Esophagus muscularis mucosa (tissue), 4 donors: ENCODE measurements at regions not wholly inside any gene's neighbourhood (a gene's known extent, or its start where the extent isn't known, plus 50 kb on each side); places are given as distances from the start of the nearest gene placed in this dataset.

Source experiments
- DNase-seq: peaks from one replicate; pipeline ENCODE4 v3.0.0-alpha.2; 2017; ENCODE audit errors: extremely low spot score
- H3K27ac ChIP-seq, 4 donors: fragments of 200-600 bp; sonication (generic); replicated peaks in 1 of 4; 1 replicate in 3 of 4; 2 replicates in 1 of 4; pipeline ENCODE4 v1.5.1; 2016 to 2019; ENCODE audit warnings: mild to moderate bottlenecking in 1 of 4
- H3K27me3 ChIP-seq, 4 donors: fragments of 200-600 bp; sonication (generic); one replicate each; pipeline versions ENCODE4 v1.5.1 to v1.6.0; 2016 to 2019
- H3K36me3 ChIP-seq, 4 donors: fragments of 200-600 bp; sonication (generic); one replicate each; pipeline ENCODE4 v1.5.1; 2016 to 2019
- H3K4me1 ChIP-seq, 4 donors: fragments of 200-600 bp; sonication (generic); one replicate each; pipeline ENCODE4 v1.5.1; 2016 to 2019
- H3K4me3 ChIP-seq, 4 donors: fragments of 200-600 bp; sonication (generic); 1 replicate in 2 of 4; 2 replicates in 2 of 4; pipeline ENCODE4 v1.5.1; 2016 to 2019; ENCODE audit warnings: mild to moderate bottlenecking in 4 of 4, moderate library complexity in 1 of 4
- H3K9me3 ChIP-seq, 4 donors: fragments of 200-600 bp; sonication (generic); 1 replicate in 3 of 4; 2 replicates in 1 of 4; pipeline ENCODE4 v1.5.1; 2016 to 2019
- CTCF ChIP-seq, 3 experiments: fragments of 200-600 bp in 2 of 3; fragments of 450-650 bp in 1 of 3; sonication (generic) in 2 of 3; IDR thresholded peaks; one replicate each; pipeline ENCODE4 v1.5.1; 2017 to 2019; ENCODE audit warnings: antibody characterized with exemption in 3 of 3, mild to moderate bottlenecking in 2 of 3, moderate library complexity in 1 of 3
- EP300 ChIP-seq: sonication (generic); formaldehyde crosslinking; IDR thresholded peaks from one replicate; pipeline ENCODE4 v1.6.1; 2017; ENCODE audit warnings: antibody characterized with exemption
- POLR2A ChIP-seq: fragments of 450-650 bp; IDR thresholded peaks from one replicate; pipeline ENCODE4 v1.6.1; 2017; ENCODE audit warnings: antibody characterized with exemption, moderate library complexity, mild to moderate bottlenecking, low read depth
- POLR2AphosphoS5 ChIP-seq, 2 donors: sonication (generic); formaldehyde crosslinking; IDR thresholded peaks; one replicate each; pipeline ENCODE4 v1.6.1; 2017; ENCODE audit warnings: antibody characterized with exemption in 2 of 2
- WGBS: methylation state at CpG from one replicate; pipeline ENCODE4 v1.1.5; 2018; 5-methylcytosine and 5-hydroxymethylcytosine counted together
- intact Hi-C: fragments of 100-400 bp; cut with DNase I; formaldehyde crosslinking; loops from one replicate; pipeline ENCODE4 v1.15.1; 2023

DNA sequence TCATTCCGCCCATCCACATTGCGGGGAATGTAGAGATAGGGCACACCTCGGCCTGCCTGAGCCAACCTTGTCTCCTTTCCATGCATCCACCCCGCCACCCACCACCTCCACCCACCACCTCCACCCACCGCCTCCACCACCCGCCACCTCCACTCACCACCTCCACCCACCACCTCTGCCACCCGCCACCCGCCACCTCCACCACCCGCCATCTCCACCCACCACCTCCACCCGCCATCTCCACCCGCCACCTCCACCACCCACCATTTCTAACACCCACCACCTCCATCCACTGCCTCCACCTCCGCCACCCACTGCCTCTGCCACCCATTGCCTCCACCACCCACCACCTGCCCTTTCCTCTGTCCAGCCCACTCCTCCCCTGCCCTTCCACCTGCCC is 78.4 kb downstream of the IGLL1 start:
- TF ChIP-seq POLR2AphosphoS5 (IDR thresholded peaks at IDR 0.05) (no peak), POLR2A (no peak), EP300 (no peak), CTCF (IDR thresholded peaks at IDR 0.05) (no peak)
- H3K9me3 ChIP-seq = no peaks in the 10 kb centered on the region
- WGBS = 89% methylated on average over 12 of the region's 12 CpGs
- no peak for DNase-seq
- no peaks in the 10 kb centered on the region for H3K27me3 ChIP-seq
- intact Hi-C loops = no loop called here
- no peaks in the 10 kb centered on the region for H3K36me3 ChIP-seq
- peaks cover 0 to 14% (median 8%) of the 10 kb centered on the region in 4 donors for H3K4me1 ChIP-seq
- H3K27ac ChIP-seq = no peak overlapping the region
- no peak overlapping the region for H3K4me3 ChIP-seq

GRCh38 chr22:23501261-23501619 is 78.8 kb downstream of the IGLL1 start:
- intact Hi-C loops = no loop called here
- 79% methylated on average over 5 of the region's 5 CpGs for WGBS

GRCh38 chr22:23500508-23501260 is 79.4 kb downstream of the IGLL1 start:
- no peak for DNase-seq
- Histone ChIP-seq H3K4me3 (no peak overlapping the region), H3K4me1 (peaks cover 0 to 14% (median 8%) of the 10 kb centered on the region in 4 donors), H3K36me3 (no peaks in the 10 kb centered on the region), H3K27me3 (no peaks in the 10 kb centered on the region), H3K9me3 (no peaks in the 10 kb centered on the region), H3K27ac (no peak overlapping the region)
- TF ChIP-seq EP300 (no peak), POLR2AphosphoS5 (IDR thresholded peaks at IDR 0.05) (no peak)
- intact Hi-C loops = no loop called here
- 68% methylated on average over 13 of the region's 13 CpGs for WGBS

More at GRCh38 chr22:23501261-23501619, 78.8 kb downstream of the IGLL1 start:
- TF ChIP-seq CTCF (IDR thresholded peaks at IDR 0.05) (no peak), POLR2AphosphoS5 (IDR thresholded peaks at IDR 0.05) (no peak), POLR2A (no peak)
- Histone ChIP-seq H3K4me3 (no peak overlapping the region), H3K27ac (no peak overlapping the region), H3K4me1 (peaks cover 0 to 14% (median 8%) of the 10 kb centered on the region in 4 donors), H3K27me3 (no peaks in the 10 kb centered on the region), H3K36me3 (no peaks in the 10 kb centered on the region), H3K9me3 (no peaks in the 10 kb centered on the region)
- no peak for DNase-seq

GRCh38 chr22:23499845-23500500 is 80.1 kb downstream of the IGLL1 start:
- H3K27ac ChIP-seq = no peak overlapping the region
- no peak for DNase-seq
- intact Hi-C loops = no loop called here
- H3K4me1 ChIP-seq = peaks cover 0 to 14% (median 8%) of the 10 kb centered on the region in 4 donors
- H3K4me3 ChIP-seq = no peak overlapping the region
- WGBS = 89% methylated on average over 8 of the region's 8 CpGs
- no peaks in the 10 kb centered on the region for H3K36me3 ChIP-seq
- TF ChIP-seq POLR2A (no peak), POLR2AphosphoS5 (IDR thresholded peaks at IDR 0.05) (no peak), CTCF (IDR thresholded peaks at IDR 0.05) (no peak), EP300 (no peak)
- no peaks in the 10 kb centered on the region for H3K9me3 ChIP-seq
- H3K27me3 ChIP-seq = no peaks in the 10 kb centered on the region
